ENCODE measurements at regions not wholly inside any gene's neighbourhood (a gene's known extent, or its start where the extent isn't known, plus 50 kb on each side); places are given as distances from the start of the nearest gene placed in this dataset.

DNA sequence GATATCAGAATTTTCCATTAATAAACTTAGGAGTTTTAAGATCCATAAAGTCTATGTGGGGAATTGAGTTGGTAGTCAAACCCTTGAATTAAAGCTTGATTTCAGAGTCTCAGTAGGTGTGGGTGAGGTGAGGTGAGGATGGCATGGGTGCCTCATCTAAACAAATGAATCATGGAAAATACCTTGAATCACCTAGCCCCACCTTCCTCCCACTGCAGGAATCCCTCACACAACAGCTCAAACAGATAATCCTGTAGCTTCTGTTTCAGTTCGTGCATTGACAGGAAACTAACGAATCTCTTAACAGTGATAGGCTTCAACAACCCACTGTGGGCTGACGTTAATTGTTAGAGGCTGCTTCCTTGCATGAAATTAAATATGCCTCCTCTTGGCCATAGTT is 185.0 kb downstream of the SREK1 start:
- TF ChIP-seq EZH2 (IDR thresholded peaks at IDR 0.05) = no peak
- no peak for TF ChIP-seq EZH2phosphoT487 (IDR thresholded peaks at IDR 0.05)

Data from neural progenitor cell (in vitro differentiated cells).